GM18507 (cell line): ENCODE measurements at regions not wholly inside any gene's neighbourhood (a gene's known extent, or its start where the extent isn't known, plus 50 kb on each side); places are given as distances from the start of the nearest gene placed in this dataset.

ENCODE experiments used
- DNase-seq: peaks from one replicate; pipeline ENCODE4 v3.0.0; 2011; ENCODE audit warnings: low read depth; ENCODE audit not compliant: insufficient read length; ENCODE audit errors: extremely low spot score
- FAIRE-seq: peaks from 2 replicates; lab custom pipeline; 2011; peaks lifted over from hg19 to GRCh38; lab: Jason Lieb, UNC

GRCh38 chr17:56648321-56648720 is 54.8 kb downstream of the NOG start:
- FAIRE-seq = no peak

GRCh38 chr17:56648806-56649205 is 55.3 kb downstream of the NOG start:
- FAIRE-seq (no peak), DNase-seq (no peak)

More at GRCh38 chr17:56648321-56648720, 54.8 kb downstream of the NOG start:
- DNase-seq = no peak

- FAIRE-seq (no peak), DNase-seq (no peak)
Measured at GRCh38 chr17:56652628-56653027, 59.1 kb downstream of the NOG start.

- DNase-seq (peak; percentile 17), FAIRE-seq (peak; percentile 72)
Measured at GRCh38 chr17:56653877-56654276, 60.4 kb downstream of the NOG start.

GRCh38 chr17:56656701-56657327 is 63.3 kb downstream of the NOG start:
- FAIRE-seq (no peak), DNase-seq (no peak)

- DNase-seq (no peak), FAIRE-seq (no peak)
Measured at GRCh38 chr17:56658648-56659047, 65.1 kb downstream of the NOG start.

GRCh38 chr17:56659622-56660021 is 66.1 kb downstream of the NOG start:
- DNase-seq (no peak), FAIRE-seq (no peak)

GRCh38 chr17:56661906-56662305 is 68.4 kb downstream of the NOG start:
- no peak for FAIRE-seq
- no peak for DNase-seq

GRCh38 chr17:56665864-56666263 is 72.4 kb downstream of the NOG start:
- FAIRE-seq = no peak
- DNase-seq = no peak

- no peak for FAIRE-seq
- DNase-seq = no peak
Measured at GRCh38 chr17:56667925-56668458, 74.5 kb downstream of the NOG start.

GRCh38 chr17:56672195-56672594 is 78.7 kb downstream of the NOG start:
- no peak for FAIRE-seq
- no peak for DNase-seq

- no peak for DNase-seq
- FAIRE-seq = no peak
Measured at GRCh38 chr17:56674401-56674925, 81.0 kb downstream of the NOG start.

GRCh38 chr17:56675876-56676660 is 82.6 kb downstream of the NOG start:
- DNase-seq (no peak), FAIRE-seq (no peak)

GRCh38 chr17:56676810-56677209 is 83.3 kb downstream of the NOG start:
- no peak for FAIRE-seq
- no peak for DNase-seq

- DNase-seq (no peak), FAIRE-seq (no peak)
Measured at GRCh38 chr17:56678249-56679114, 85.0 kb downstream of the NOG start.

- FAIRE-seq (peak; percentile 38), DNase-seq (no peak)
Measured at GRCh38 chr17:56679115-56679776, 85.7 kb downstream of the NOG start.

- DNase-seq = no peak
- FAIRE-seq = no peak
Measured at GRCh38 chr17:56679777-56680422, 86.4 kb downstream of the NOG start.

- DNase-seq = no peak
- no peak for FAIRE-seq
Measured at GRCh38 chr17:56680676-56681075, 87.2 kb downstream of the NOG start.
